ENCODE measurements at regions not wholly inside any gene's neighbourhood (a gene's known extent, or its start where the extent isn't known, plus 50 kb on each side); places are given as distances from the start of the nearest gene placed in this dataset.
"Not testable (repeated sequence)": the region's sequence is repeated elsewhere in the genome, so short reads cannot be mapped to it uniquely, and the experiment has no call there.

DNA sequence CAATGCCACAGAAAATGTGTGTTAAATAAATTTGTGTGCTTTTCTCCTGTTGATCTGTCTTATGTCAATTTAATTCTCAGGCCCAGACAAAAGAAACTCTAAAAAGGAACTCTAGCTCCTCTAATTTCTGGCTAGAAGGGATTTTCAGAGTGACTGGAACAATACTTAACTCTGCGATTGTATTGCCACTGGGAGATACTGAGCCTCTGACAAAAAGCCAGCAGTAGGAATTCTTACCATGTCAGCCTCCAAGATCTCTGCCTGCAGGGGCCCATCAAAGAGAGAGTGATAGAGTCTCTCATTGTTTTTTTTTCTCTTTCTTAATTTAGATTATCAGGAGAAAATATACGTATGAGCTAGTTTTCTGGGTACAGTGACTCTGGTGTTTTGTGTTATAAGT is 1165.7 kb downstream of the BRINP3 start:
- no peak for DNase-seq

DNA sequence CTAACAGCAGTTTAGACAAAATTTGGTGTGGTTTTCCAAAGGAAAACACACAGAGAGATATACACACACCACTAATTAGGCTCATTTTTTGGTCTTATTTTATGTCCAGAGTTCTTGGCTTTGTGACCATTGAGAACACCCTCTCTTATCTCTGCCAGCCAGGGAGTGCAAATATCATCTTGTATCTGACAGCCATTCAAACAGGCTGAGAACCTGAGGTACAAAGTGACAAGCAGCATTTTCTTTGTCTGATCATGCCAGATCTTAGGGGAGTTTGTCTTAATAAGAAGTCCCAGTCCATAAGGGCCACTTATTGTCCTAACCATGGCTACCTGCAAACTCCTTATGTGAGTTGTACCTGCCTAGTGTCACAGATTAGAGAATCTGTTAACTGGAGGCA is 1165.2 kb downstream of the BRINP3 start:
- DNase-seq, result no peak

DNA sequence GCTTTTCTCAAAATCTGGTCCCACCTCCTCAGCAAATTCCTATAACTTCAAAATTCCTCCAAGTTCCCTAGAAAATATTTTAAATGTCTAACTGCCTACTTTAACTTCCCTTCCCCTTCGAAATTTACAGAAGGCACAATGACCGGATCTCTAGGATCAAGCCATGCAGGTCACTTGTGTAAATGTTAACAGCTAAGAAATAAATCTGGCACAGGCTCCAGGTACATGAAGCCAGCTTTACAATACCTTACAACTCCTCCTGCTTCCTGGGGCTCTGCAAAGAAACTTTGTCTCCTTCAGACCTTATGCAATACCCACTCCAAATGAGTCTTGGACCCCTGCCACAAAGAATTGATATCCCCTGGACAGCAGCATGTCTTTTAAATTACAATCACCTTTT is 1164.2 kb downstream of the BRINP3 start:
- DNase-seq, result no peak

DNA sequence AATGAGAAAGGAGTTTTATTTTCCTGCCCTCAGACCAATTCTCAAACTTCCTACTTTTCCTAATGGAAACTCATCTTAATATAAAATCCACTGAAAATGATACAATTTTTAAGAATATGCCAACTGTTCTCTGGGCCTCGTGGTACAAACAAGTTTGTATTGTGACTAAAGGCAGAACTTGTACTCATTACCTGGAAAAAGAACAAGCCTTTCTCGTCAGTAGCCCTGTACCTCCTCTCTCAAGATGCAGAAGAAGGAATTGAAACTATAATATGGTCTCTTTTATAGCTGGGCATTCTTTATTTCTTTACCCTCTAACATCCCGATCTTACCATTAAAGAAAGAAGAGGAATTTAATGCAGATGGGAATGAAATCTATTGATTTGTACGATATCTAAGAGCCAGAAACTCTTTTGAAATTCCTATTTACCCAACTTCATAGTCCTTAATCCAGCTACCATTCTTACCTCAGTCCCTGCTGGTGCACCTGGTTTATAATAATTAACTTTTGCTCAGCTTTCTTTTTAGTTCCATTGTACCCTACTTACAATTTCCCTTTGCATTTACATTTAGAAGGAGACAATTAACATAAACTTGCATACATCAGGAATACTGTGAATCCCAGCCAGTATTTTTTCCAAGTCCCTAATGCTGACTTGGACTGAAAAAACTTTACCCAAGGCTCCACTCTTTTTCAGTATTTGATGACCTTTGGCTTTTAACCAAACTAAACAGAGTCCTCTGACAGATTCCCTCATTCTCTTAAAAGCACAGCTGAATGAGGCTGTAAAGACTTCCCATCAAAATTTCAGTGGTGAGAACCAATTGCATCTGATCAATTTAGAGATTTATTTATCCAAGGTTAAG is 1162.4 kb downstream of the BRINP3 start:
- no peak for DNase-seq

DNA sequence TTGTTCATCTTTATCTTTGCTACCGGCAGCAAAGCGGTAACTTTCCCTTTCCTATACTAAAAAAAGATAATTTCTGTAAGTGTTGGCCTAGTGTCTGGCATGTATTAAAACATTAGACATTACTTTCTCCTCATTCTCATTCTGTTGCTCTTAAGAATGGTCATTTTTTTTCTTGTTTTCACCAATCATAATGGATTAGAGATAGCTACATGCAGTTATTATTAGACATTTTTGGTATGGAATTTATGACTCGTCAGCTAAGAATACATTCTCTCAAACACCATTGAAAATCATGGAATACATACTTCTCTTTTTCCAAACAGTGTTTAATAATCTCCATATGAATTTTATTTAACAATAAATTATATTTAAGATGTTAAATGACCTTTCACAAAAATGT is 1154.6 kb downstream of the BRINP3 start:
- no peak for DNase-seq

DNA sequence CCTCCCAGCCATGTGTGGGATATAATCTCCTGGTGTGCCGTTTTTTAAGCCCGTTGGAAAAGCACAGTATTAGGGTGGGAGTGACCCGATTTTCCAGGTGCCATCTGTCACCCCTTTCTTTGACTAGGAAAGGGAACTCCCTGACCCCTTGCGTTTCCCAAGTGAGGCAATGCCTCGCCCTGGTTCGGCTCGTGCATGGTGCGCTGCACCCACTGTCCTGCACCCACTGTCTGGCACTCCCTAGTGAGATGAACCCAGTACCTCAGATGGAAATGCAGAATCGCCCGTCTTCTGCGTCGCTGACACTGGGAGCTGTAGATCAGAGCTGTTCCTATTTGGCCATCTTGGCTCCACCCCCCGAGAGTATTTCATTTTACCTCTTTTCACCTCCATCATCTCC is 1146.6 kb downstream of the BRINP3 start:
- not testable (repeated sequence) for DNase-seq

DNA sequence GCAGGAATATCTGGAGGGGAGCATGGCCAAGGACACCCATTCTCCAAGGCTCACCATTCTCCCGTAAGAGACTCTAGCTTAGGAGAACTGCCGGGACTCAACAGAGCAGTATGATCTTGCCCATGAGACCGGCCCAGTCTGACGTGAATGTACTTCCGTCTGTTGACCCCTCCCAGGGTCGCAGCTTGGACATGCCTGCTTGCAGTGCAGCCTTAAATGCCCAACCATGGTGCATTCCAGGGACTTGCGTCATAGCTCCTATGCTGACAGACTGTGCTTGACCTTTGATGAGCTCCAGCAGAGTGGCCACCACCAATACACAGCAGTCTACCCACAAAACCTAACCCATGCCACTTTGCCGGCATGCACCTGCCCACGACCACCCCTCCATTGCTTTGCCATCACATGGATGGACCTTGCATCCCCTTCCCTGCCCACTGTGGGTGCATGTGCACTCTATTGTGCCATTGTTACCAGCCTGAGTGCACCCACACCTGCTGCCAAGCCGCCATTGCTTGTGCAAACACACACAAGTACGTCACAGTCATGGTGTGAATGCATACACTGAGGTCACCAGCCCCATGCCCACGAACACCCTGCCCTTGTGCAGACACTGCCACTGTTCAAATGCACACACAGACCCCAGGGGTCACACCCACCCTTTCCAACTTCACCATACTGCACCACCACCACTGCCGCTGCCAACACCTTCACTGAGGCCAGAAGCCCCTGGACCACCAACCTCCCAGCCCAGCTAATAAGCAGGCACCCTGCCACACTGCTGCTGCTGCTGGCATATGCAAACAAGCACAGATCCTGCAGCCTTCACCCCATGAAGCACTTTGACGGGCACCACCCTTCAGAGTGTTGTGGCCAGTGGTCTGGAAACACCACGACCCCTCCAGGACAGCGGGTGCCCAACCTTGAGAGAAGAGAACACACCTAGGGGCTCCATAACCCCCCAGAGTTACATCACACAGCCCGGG is 1141.3 kb downstream of the BRINP3 start:
- DNase-seq, result no peak

DNA sequence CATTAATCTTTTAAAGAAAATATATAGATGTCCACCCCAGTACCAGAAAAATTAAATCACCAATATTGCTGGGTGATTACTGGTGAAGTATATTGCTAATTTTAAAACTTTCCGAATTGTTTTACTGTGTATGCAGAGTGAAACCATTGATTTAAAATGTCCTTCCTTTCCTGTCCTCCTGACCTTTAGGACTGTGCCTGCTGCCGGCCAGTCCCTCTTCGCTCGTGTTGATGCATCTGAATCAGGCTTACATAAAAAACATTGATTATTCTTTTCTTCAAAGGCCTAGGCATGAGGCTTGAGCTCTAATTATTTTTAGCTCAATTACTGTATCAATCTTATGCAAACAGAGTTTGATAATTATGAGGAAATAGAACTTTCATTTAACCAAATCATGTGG is 1128.1 kb downstream of the BRINP3 start:
- no peak for DNase-seq

DNA sequence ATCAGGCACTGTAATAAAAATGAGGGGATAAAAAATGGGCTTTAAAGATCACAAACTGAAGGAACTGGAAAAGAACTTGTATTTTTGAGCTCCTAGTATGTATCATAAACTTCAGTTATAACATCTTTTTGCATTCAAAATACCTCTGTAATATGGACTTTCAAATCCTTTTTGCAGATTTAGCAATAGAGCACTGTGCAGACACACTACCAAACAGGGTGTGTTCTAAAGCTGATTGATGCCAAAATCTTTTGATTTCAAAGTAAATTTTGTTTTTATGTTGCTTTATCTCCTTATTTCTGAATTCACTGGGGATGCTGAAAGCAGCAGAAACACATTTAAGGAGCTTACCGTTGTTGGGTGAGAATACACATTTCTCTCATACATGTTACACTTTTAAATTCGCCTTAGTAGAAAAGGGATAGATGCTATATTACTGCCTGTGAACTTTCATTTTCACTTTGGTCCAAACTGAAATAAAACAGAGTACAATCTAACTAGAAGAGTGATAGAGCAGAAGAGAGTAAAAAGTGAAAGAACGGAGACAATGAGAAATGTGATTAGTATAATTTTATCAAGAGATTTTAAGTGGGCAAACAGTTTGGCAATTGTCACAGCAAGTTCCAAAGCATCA is 1126.6 kb downstream of the BRINP3 start:
- no peak for DNase-seq

DNA sequence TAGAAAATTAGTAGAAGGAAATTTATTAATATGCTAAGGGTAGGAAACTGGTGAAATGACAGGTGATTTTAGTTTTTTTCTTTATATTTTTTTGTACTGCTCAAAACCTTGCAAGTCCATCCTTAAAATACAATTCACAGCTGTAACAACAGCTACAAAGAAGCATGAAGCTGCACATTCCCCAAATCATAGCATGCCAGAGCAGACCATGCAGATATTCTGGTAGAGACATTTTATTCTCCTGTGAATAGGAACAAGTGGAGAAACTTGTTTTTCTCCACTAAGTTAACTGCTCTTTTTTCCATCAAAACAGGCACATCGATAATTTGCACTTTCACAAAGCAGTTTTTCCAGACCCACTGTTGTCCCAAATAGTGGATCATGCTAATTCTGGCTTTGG is 1125.7 kb downstream of the BRINP3 start:
- DNase-seq, result no peak

DNA sequence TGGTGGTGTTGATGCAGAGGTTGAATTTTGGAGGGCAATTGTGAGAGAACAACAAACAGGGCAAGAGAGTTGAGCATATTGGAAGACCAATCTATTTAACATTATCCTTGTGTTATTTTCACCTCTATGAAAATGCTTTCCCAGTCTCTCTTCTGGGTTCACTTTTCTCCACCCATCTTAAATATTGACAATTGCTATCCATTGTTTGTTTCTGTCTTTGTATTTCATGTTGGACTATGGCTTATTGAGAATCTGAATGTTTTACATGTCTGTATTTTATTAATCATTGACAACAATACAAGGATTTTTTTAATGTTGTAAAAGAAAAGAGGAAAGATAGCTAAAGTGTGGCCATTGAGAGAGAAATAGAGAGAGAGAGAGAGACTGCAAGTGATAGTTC is 1121.5 kb downstream of the BRINP3 start:
- DNase-seq, result no peak

DNA sequence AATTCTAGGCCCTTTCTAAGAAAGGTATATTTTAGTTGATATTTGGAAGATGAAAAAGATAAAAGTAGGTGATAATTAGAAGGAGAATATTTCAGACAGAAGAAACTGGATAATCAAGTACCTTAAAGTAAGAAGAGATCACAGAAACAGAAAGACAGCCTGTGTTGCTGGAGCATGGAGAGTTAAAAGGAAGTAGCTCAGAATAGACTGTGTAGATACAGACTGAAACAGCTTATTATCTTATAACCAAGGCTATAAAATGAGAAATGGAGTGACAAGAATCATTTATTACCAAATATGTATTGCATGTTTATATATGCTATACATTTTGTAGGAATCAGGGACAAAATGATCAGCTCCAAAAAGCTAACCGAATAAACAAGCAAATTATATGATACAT is 1120.3 kb downstream of the BRINP3 start:
- no peak for DNase-seq

DNA sequence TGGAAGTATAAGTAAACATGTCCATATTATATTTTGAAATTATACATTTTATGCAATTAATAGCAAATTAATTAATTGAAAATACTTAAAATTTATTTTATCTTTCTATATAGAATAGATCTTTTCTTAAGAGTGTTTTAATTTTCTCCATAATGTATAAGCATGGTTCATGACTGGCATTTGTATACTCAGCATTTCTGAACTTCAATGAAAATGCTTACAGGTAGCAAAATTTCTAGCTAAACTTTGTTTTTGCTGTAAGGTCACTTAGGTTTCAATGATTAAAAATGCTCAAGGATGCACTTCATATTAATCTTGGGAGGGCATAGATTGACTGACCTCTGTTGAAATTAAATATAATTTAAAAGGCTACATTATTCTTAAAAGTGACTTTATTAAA is 1108.1 kb downstream of the BRINP3 start:
- no peak for DNase-seq

DNA sequence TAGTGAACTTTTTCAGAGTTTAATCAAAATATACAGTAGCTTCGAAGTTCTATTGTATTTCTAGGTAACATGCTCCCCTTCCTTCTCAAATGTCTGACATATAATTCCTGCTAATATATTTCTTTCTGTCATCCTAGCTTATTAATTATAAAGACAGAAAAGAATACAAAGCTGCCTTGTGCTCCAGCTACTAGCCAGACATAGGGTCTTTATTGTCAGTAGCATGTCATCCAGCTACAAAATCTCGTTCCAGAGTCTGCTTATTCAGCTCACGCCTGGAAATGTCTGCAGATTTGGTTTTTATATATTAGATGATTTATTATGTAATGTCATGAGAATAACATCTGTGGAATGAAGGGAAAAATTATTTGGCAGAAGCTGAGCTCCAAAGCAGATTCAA is 1102.8 kb downstream of the BRINP3 start:
- DNase-seq, result no peak

DNA sequence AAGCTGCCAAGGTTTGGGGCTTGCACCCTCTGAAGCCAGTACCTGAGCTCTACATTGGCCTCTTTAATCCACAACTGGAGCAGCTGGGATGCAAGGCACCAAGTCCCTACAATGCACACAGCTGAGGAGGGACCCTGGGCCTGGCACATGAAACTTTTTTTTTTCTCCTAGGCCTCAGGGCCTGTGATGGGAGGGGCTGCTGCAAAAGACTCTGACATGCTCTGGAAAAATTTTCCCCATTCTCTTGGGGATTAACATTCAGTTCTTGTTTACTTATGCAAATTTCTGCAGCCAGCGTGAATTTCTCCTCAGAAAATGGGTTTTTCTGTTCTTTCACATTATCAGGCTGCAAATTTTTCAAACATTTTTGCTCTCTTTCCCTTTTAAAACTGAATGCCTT is 1072.2 kb downstream of the BRINP3 start:
- no peak for DNase-seq

DNA sequence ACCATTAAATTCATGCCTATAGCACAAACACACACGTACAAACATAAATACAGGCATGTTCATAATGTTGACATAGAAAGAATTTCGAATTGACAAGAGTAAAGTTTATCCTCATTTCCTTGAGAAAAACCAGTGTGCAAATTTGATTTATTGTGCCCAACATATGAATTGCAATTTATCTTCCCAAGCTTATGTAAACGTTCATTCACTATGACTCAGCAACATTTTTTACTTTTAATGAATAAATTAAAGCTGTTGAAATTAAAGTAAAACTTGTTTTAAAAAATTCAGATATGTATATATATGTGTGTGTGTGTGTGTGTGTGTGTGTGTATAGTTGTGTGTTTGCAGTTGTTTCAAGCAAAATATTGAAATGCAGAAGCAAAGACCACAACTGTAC is 1067.9 kb downstream of the BRINP3 start:
- DNase-seq, result no peak

DNA sequence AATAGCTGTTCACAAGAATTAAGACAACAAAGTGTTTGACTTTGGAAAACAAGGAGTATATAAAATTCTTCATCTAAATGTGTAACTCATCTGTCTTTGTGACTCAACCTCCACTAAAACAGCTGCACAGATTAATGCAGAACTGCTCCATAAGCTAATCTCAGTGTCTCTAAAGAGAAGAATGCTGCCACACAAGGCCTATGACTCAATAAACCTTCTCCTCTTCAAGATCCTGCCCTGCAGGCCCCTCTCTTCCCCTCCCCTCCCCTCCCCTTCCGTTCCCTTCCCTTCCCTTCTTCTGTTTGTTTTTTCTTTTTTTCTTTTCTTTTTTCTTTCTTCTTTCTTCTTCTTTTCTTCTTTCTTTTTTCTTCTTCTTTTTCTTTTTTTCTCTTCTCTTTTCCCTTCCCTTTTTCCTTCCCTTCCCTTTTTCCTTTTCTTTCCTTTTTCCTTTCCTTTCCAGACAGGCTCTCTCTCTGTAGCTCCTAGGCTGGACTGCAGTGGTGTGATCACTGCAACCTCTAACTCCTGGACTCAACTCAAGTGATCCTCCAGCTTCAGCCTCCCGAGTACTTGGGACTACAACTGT is 1052.8 kb downstream of the BRINP3 start:
- DNase-seq, result no peak

DNA sequence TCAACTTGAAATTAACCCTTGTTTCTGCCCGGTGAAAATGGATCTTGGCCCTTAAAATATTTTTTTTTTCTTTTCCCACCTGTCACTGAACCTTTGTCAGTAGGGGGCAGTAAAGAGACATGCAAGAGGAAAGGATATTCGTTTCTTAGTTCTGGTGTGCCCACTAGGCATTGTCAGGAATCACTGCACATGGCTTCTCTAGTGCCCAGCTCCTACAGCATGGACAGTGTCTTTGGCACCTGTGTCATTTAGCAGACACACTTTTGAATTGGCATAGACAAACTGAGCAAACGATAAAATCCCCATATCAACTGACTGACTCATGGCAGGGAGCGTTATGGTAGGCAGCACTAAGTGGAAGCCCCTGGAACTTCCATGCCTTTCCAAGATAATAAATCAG is 1048.1 kb downstream of the BRINP3 start:
- DNase-seq, result no peak

DNA sequence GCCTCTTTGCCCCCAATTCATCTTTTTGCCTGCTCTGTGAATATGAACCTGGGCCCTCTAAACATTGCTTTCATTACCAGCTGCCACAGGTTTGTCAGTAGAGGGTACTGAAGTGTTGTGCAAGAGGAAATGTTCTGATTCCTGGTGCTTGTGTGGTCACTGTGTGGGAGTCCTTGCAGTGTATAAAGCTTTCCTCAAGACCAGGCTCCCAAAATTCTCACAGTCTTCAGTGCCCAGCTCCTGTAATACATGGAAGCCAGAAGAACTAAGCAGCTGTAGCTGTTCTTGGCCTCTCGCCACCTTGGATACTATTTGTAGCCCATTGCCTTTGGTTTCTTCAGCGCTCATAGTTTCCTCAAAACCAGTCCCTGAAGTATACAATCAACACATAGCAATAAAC is 1046.2 kb downstream of the BRINP3 start:
- DNase-seq, result no peak

DNA sequence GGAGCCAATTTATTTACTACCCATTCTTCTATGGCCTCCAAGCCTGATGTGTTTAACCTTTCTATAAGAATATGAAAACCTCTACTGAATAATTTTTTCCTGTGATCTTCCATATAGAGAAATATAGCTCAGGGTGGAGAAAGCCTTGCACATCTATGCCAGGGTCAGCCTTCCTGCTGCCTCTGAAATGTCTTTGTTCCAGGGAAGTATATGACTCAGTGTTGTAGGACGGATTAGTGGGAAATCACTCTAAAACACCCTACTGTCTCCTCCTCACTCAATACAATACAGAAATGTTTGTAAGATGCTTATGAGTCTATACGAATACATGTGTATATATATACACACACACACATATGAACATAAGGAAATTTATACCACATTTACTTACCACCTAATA is 1044.9 kb downstream of the BRINP3 start:
- no peak for DNase-seq

DNA sequence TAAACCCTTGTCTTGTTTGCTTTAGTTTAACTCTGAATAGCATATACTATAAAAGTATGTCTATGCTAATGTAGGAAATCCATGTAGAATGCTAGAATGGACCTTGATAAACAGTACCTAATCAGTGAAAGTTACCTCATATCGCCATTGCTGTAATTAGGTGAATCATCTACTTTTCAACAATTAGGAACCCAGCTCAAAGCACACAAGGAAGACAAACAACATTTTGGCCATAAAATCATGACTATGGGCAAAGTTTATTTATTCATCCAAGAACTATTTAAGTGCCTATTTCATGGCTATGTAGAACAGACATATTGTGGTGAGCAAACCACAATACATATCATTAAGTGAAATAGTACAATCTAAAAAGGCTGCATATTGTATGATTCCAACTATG is 1043.2 kb downstream of the BRINP3 start:
- no peak for DNase-seq

DNA sequence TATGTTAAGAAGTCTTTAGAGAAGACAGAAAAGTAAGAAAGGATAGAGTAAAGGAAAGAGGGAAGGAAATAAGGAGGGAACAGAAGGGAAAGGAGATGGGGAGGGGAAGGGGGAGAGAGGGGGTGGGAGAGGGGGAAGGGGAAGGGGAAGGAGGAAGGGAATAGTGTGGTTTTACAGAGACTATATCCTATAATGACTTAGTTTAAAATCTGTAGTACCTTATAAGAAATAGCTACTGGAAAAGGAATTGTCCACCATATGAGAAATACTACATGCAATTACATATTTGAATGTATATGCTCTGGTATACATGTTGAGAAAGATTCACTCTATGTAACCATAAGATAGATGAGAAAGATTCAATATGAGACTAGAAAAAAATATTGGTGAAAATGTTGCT is 1042.3 kb downstream of the BRINP3 start:
- no peak for DNase-seq

DNA sequence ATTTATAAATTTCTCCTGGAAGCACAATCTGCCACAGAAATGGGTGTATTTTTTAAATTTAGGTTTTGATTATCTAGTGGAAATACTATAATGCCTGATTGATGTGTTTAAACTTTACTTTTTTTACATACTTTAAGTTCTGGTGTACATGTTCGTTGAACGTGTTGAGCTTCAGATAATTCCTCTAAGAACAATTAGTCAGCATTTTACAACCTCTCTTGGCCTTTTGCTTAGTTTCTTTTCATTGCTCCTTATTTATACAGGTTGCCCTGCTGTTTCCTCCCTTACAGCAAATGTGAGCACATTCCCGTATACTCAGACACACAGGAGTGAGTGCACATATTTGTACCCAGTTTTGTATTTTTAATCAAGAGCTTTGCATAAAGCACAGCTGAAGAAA is 1038.9 kb downstream of the BRINP3 start:
- DNase-seq, result no peak
